ENCODE measurements at regions not wholly inside any gene's neighbourhood (a gene's known extent, or its start where the extent isn't known, plus 50 kb on each side); places are given as distances from the start of the nearest gene placed in this dataset.

DNA sequence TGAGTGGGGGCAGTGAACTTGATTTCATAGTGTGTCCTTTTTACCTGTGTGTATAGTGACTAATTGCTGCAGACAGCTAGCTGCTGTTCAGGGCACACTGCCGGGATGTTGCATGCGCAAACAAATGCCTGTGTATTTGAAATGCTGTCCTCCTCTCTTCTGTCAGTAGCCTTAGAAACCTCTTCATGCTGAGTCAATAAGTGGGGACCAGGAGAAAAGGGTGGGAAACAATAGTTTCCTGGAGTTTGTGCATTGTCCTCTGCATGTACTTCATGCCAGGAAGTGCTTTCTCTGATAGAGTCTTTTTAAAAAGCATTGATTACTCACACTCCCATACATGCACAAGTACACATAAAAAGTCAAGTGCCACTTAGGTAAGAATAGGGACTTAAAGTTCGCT, 1183.7 kb upstream of the CELF2 start:
- TF ChIP-seq, protein P1, sequence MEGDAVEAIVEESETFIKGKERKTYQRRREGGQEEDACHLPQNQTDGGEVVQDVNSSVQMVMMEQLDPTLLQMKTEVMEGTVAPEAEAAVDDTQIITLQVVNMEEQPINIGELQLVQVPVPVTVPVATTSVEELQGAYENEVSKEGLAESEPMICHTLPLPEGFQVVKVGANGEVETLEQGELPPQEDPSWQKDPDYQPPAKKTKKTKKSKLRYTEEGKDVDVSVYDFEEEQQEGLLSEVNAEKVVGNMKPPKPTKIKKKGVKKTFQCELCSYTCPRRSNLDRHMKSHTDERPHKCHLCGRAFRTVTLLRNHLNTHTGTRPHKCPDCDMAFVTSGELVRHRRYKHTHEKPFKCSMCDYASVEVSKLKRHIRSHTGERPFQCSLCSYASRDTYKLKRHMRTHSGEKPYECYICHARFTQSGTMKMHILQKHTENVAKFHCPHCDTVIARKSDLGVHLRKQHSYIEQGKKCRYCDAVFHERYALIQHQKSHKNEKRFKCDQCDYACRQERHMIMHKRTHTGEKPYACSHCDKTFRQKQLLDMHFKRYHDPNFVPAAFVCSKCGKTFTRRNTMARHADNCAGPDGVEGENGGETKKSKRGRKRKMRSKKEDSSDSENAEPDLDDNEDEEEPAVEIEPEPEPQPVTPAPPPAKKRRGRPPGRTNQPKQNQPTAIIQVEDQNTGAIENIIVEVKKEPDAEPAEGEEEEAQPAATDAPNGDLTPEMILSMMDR (IDR thresholded peaks at IDR 0.05; ENCODE audit: borderline replicate concordance, insufficient read depth, low read depth, low read length) = no peak
- no peak overlapping the region for H3K4me3 ChIP-seq (ENCODE audit: low read depth, low read length)

DNA sequence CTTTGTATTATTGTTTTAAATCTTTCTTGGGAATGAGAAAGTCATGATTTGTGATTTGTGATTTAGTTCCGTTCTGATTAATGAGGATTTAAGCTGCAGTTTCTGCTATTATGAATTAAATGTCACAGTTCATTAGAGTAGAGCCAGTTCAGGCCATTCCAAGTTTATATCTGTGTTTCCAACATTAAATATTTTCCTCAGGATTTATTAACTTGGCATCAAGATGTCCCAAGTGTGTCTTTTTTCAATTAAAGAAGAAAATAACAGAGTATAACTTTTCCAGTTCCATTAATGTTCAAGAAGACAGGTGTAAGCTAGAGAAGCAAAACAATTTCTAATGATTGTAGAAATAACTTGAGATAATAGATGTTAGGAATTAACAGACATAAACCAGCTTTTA, 1183.2 kb upstream of the CELF2 start:
- TF ChIP-seq, protein P1 (IDR thresholded peaks at IDR 0.05; ENCODE audit: borderline replicate concordance, insufficient read depth, low read depth, low read length) = no peak
- no peak overlapping the region for H3K4me3 ChIP-seq (ENCODE audit: low read depth, low read length)

DNA sequence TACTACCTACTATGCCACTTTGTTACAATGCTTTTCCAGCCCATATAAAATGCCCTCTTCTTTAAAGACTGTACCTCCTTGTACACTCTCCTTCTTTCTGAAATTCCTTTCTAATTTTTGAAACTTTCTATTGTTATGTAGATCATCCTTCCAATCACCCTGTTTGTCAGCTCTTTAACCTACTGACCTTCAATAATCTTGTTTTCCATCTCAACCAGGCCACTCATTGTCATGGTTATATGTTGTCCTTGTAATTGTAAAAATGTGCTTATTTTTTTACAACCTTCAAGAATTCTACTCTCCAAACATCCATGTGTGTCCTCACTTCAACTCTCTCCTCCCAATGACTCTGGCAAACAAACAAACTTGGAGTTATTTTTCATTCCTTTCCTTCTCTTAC, 1172.6 kb upstream of the CELF2 start:
- TF ChIP-seq, protein P1 (IDR thresholded peaks at IDR 0.05; ENCODE audit: borderline replicate concordance, insufficient read depth, low read depth, low read length) = no peak
- no peak overlapping the region for H3K4me3 ChIP-seq (ENCODE audit: low read depth, low read length)

DNA sequence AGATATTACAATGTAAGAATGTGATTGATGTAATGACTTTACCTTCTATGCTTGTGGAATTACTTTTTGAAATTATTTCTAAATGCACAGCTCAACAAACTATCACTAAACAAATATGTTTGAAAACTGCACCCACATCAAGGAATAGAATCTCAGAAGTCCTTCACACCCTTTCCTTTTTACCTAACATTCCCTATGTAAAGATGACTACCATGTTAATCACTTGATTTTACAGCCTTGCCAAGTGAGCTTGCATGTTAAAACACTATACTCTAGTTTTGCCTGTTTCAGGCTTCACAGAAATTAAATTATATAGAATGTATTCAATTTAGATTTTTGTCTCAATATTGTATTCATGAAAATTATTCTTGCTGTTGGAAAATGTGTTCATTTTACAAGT, 1169.4 kb upstream of the CELF2 start:
- TF ChIP-seq, protein P1 (IDR thresholded peaks at IDR 0.05; ENCODE audit: borderline replicate concordance, insufficient read depth, low read depth, low read length) = no peak
- no peak overlapping the region for H3K4me3 ChIP-seq (ENCODE audit: low read depth, low read length)

DNA sequence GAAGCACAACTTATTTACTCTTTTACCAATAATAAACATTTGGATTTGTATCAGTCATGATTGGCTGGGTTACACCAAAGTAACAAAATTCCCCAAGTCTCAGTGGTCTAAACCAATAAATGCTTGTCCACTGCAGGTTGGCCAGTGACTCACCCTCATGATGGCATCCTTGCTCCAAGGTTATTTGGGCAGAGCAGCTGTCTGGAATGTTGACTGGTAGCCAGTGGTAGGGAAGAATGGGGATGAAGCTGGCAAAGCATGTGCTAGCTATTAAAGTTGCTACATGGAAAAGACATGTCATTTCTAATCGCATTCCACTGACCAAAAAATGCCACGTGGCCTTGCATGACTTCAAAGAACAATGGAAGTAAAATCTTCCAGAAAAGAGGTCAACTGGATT, 1168.7 kb upstream of the CELF2 start:
- no peak overlapping the region for H3K4me3 ChIP-seq (ENCODE audit: low read depth, low read length)
- TF ChIP-seq, protein P1 (IDR thresholded peaks at IDR 0.05; ENCODE audit: borderline replicate concordance, insufficient read depth, low read depth, low read length) = no peak

DNA sequence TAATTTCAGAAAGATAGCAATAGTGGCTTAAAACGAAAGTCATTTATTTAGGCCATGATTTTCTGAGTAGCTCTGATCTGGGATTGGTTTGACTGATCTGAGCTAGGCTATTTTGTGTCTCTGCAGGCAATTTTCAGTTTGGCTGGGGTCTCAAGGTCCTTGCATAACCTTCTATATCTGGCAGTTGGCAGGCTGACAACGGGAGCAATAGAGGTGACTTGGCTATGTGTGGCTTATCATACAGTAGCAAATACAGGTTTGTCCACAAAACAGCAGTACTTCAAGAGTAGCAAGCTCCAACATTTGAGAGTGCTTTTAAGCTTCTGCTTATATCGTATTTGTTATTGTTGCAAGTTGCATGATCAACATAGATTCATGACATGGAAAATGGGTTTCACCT, 1167.3 kb upstream of the CELF2 start:
- TF ChIP-seq, protein P1 (IDR thresholded peaks at IDR 0.05; ENCODE audit: borderline replicate concordance, insufficient read depth, low read depth, low read length) = no peak

DNA sequence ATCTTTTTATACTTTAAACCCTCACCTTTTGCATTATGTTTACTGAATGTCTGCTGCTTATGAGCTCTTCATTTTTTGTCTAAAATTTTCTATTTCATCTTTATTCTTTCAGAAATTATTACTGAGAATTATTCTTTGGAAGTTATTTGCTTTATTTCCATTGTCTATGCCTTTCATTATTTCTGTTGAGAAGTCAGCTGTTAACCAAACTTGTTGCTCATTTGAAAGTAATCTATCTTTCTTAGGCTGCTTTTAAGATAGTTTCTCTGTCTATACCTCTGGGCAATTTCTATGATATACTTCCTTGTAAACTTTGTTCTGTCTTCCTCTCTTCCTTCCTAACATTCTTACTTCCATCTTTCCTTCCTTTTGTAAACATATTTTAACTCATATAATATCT, 1165.9 kb upstream of the CELF2 start:
- TF ChIP-seq, protein P1 (IDR thresholded peaks at IDR 0.05; ENCODE audit: borderline replicate concordance, insufficient read depth, low read depth, low read length) = no peak
- H3K4me3 ChIP-seq (ENCODE audit: low read depth, low read length) = no peak overlapping the region

More for the DNA sequence above, 1167.3 kb upstream of the CELF2 start:
- H3K4me3 ChIP-seq (ENCODE audit: low read depth, low read length) = no peak overlapping the region

Measured in GM12875 (cell line).